Stimulated activated CD8-positive, alpha-beta memory T cell treated with anti-CD3 and anti-CD28 coated beads, Interleukin-12 subunit alpha, Interleukin-12 subunit beta, amount 100 ng/mL, for 24 hours (primary cell): ENCODE measurements at regions not wholly inside any gene's neighbourhood (a gene's known extent, or its start where the extent isn't known, plus 50 kb on each side); places are given as distances from the start of the nearest gene placed in this dataset.

Source experiments
- DNase-seq: peaks from one replicate; pipeline ENCODE4 v3.0.0-alpha.2; 2020; ENCODE audit errors: extremely low read depth

DNA sequence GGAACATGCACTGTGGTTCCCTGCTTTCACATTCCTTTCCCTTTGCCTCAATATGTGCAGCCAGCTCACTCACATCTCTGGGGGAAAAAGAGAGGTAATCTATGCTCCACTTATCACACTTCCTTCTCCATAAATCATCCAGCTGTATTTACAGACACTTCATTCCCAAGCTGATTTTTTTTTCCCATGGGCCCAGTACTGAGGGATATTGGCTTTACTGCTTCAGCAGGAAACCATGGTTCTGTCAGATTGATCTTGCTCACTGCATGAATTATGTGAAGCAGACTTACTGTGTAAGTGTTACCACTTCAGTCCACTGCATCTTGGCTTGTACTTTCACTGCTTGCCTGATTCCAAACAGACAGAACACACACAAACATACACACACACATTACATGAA is 555.6 kb downstream of the CCER1 start:
- no peak for DNase-seq

- no peak for DNase-seq
These were observed 556.6 kb downstream of the CCER1 start for GRCh38 chr12:90398285-90398836.

- DNase-seq, result no peak
These were observed 558.4 kb downstream of the CCER1 start for GRCh38 chr12:90396556-90396955.

GRCh38 chr12:90393652-90394051 is 561.3 kb downstream of the CCER1 start:
- DNase-seq, result no peak

- DNase-seq, result no peak
These were observed 561.9 kb downstream of the CCER1 start for GRCh38 chr12:90393089-90393488.

- no peak for DNase-seq
These were observed 564.0 kb downstream of the CCER1 start for GRCh38 chr12:90390947-90391346.

- DNase-seq, result no peak
These were observed 586.9 kb downstream of the CCER1 start for GRCh38 chr12:90368081-90368480.

DNA sequence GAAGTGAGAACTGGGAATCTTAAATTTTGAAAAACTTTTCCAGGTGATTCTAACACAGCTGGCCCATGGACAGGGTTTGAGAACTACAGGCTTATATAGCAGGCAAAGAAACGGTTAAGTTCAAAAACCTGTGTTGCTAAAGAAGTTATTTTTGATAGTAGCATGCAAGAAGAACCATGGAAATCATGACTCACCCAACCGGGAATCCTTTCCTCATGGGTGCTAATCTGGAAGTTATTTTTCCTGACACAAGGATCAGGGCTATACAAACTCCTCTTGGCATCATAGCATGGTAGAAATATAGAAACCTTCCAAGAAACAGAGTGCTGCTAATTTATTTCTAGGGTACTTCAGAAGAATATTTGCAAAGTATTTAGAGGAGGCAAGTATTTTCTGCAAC is 588.7 kb downstream of the CCER1 start:
- DNase-seq, result no peak

DNA sequence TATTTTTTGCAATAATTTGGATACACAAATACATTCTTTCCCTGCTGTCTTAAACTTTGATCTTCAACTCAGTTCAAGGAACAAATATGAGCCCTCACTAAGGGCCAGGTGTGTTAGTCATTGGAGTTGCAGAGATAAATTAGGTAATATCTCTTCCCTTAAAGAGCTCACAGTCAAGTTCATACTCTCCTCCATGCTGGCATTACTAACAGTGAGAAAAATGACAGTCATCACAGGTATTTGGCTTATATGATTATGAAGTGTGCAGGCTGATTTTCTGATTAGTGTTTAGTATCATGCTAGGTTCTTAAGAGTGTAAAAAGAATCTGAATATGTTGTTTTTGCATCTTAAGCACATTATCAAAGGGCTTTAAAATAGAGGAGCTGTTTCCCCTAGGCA is 594.7 kb downstream of the CCER1 start:
- no peak for DNase-seq

GRCh38 chr12:90355711-90356355 is 599.1 kb downstream of the CCER1 start:
- no peak for DNase-seq

- no peak for DNase-seq
These were observed 611.0 kb downstream of the CCER1 start for GRCh38 chr12:90343966-90344365.

- no peak for DNase-seq
These were observed 612.9 kb downstream of the CCER1 start for GRCh38 chr12:90342081-90342480.

GRCh38 chr12:90339837-90340236 is 615.1 kb downstream of the CCER1 start:
- no peak for DNase-seq

DNA sequence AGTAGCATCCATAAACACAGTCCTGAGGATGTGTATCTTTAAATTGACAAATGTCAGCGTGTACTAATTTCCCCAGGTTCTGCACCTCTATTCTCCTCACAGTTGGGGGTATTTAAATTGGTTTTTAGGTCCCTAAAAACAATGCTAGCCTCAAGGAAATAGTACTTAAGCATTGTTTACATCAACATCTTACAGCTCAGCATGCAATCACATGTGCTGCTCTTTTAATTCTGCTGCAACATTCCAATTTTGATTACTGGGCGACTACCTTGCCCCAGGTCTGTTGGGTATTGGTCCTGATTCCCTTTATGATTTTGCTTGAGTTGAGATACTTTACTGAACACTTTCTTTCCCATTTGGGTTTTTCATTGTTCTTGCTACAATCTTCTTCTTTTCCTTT is 616.6 kb downstream of the CCER1 start:
- DNase-seq, result no peak

DNA sequence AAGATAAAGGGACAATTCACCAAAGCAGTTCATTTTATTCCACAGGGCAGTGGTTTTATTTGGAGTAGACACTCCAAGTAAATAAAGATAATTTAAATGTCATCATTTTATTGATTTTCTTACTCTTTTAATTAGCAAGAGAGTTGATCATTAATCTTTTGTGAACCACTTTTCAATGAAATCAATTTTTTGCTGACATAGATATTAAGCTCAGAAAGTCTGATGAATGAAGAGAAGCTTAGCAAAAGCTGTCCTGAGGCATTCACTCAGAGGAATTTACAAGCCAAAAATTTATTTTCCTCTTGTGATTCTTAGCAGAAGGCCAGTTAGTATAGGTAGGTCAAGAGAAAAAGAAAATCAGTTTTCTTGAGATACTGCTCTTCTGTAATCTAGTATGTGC is 618.0 kb downstream of the CCER1 start:
- no peak for DNase-seq

DNA sequence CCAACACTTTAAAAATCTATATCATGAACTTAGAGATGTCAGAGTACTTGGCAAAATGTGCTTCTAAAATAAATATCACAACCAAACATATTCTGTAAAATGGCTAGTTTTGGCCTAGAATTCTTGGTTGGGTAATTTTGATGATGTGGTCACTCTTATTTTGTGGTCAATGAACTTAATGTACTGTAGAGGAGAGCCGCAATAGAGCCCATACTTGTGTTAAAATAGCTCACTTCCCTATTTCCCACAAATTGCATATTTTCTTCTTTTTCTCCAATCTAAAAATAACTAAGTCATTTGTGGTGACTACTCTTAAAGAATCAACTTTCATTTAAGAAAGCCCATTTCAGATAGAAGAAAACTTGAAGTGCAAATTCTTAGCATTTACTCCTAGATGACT is 619.4 kb downstream of the CCER1 start:
- no peak for DNase-seq

- no peak for DNase-seq
These were observed 621.0 kb downstream of the CCER1 start for GRCh38 chr12:90333939-90334338.

GRCh38 chr12:90333424-90333823 is 621.6 kb downstream of the CCER1 start:
- DNase-seq, result no peak

GRCh38 chr12:90331821-90332220 is 623.2 kb downstream of the CCER1 start:
- DNase-seq, result no peak

DNA sequence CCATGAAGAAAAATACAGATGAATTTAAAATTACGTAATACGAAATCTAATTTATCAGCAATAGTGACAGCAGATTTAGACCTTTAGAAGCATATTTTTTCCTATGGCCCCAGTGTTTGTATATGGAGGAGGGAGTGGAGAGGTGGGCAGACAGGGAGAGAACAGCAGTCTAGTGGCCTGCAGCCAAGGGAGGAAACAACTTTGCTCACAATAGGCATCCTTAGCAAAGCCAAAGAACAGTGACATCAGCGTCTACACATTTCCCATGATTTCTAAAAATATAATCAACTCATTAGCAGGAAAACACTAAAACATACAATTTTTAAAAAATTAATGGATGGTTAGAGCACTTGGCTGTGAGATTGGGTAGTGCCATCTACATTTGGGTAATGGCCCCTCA is 622.6 kb upstream of the ATP2B1 start:
- DNase-seq, result no peak

DNA sequence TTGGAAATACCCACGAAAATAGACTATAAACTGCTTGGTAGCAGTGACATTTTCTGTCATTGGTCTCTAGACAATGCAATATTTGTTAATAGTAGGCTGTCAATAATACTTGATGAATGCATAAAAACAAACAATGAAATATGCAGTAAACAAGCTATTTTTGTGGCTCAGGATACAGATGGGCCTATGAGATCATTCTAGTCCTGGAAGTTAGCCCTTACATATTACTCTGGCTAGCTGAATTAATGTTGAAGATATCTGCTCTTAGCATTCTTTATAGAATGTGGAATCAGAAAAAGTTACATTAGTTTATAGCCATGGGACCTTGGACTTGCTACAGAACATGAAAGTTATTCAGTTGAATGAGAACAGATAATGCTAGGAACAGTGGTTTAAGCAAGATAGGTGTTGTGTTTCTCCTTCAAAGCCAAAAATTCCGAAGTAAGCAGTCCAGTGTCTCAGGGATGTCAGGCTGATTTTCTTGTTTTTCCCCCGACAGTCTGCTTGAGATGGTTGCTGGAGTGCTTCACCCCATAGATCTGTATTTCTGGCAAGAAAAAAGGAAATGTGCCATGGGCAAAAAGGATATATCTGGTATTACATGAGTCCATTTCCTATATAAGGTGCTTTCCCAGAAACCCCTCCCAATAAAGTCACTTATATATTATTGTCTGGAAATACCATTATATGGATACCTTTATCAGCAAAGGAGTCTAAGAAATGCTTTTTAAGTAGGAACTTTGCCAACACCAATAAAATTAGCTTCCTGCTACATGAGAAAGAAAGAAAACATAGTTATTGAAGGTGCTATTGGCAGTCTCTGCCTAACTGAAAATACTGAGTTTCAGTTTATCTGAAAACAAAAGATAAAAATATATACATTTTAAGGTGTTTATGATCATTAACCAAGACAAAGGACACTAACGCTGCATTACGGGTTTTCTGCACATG is 619.4 kb upstream of the ATP2B1 start:
- DNase-seq, result no peak

- no peak for DNase-seq
These were observed 614.6 kb upstream of the ATP2B1 start for GRCh38 chr12:90323217-90323616.

- no peak for DNase-seq
These were observed 613.4 kb upstream of the ATP2B1 start for GRCh38 chr12:90322006-90322405.
